Mesodermal cell (in vitro differentiated cells): ENCODE measurements at regions not wholly inside any gene's neighbourhood (a gene's known extent, or its start where the extent isn't known, plus 50 kb on each side); places are given as distances from the start of the nearest gene placed in this dataset.

Experiments
- H3K27ac ChIP-seq: 2 replicates; pipeline ENCODE4 v1.7.0; 2013; ENCODE audit warnings: mild to moderate bottlenecking, low read depth, low read length, moderate library complexity; ENCODE audit not compliant: severe bottlenecking
- H3K36me3 ChIP-seq: 2 replicates; pipeline ENCODE4 v1.7.1; 2013; ENCODE audit warnings: mild to moderate bottlenecking, low read length, moderate library complexity; ENCODE audit not compliant: control insufficient read depth, insufficient read depth
- H3K4me1 ChIP-seq: one replicate; pipeline ENCODE4 v1.7.1; 2013; ENCODE audit warnings: mild to moderate bottlenecking, low read length; ENCODE audit not compliant: insufficient read depth, control insufficient read depth, poor library complexity, severe bottlenecking
- H3K4me3 ChIP-seq: 2 replicates; pipeline ENCODE4 v1.7.0; 2013; ENCODE audit warnings: low read length, control low read depth, mild to moderate bottlenecking; ENCODE audit not compliant: insufficient read depth, poor library complexity, severe bottlenecking; ENCODE audit errors: extremely low read depth
- H3K9me3 ChIP-seq: 2 replicates; pipeline ENCODE4 v1.7.1; 2013; ENCODE audit warnings: mild to moderate bottlenecking, low read length, moderate library complexity; ENCODE audit not compliant: control insufficient read depth
- WGBS, 2 experiments: methylation state at CpG; one replicate each; pipeline ENCODE4 v1.1.5; 2013; ENCODE audit warnings: missing lambda C conversion rate in 2 of 2; ENCODE audit not compliant: insufficient coverage in 2 of 2; 5-methylcytosine and 5-hydroxymethylcytosine counted together

DNA sequence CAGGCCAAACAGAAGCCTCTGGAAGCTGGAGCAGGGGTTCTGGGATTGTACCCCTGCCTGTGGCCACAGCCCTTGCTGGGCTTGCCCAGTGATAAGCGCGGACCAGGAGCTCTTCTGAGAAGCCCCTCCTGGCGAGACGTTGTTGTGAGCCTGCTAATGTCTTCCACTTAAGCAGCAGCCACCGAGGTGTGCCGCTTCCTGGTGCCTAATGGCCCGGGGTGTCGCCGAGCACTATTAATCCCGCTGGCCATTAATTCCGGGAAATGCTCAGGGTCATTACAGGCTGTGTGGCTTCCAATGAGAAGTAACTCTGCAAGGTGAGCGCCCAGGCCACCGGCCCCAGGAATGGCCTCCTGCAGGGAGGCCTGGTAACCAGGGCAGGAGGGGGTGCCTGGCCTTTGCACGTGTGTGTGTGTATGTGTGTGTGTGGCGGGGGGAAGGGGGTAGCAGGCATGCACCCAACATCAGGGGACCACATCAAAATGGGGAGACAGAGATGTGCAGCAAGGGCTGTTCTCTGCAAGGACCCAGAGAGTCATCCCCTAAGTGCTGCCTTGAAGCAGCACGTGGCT lies 175.0 kb downstream of the URI1 start:
- Histone ChIP-seq H3K36me3 (no peaks in the 10 kb centered on the region), H3K4me1 (no peaks in the 10 kb centered on the region), H3K4me3 (no peak overlapping the region), H3K27ac (no peak overlapping the region), H3K9me3 (no peaks in the 10 kb centered on the region)
- 81 to 86% methylated on average over 15 to 16 of the region's 16 CpGs for WGBS, 2 experiments

DNA sequence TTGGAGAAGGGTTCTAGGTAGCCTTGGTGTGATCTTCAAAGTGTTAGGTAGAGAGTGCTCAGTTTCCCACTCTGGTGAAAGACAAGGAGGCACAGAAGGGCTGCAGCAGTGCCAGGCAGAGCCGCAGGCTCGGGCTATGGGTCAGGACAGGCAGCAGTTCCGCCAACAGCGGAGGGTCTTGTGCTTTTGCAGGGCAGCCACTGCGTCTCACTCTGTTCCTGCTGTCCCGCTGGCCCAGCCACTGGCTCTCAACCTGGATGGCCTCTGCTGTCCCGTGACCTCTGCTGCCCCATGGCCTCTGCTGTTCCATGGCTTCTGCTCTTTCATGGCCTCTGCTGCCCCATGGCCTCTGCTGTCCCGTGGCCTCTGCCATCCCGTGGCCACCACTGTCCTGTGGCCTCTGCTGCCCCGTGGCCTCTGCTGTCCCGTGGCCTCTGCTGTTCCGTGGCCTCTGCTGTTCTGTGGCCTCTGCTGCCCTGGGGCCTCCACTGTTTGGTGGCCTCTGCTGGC lies 175.7 kb downstream of the URI1 start:
- H3K4me1 ChIP-seq = no peaks in the 10 kb centered on the region
- WGBS, 2 experiments = 91 to 94% methylated on average over 12 of the region's 12 CpGs
- H3K9me3 ChIP-seq = no peaks in the 10 kb centered on the region
- no peak overlapping the region for H3K27ac ChIP-seq
- no peaks in the 10 kb centered on the region for H3K36me3 ChIP-seq
- H3K4me3 ChIP-seq = no peak overlapping the region

DNA sequence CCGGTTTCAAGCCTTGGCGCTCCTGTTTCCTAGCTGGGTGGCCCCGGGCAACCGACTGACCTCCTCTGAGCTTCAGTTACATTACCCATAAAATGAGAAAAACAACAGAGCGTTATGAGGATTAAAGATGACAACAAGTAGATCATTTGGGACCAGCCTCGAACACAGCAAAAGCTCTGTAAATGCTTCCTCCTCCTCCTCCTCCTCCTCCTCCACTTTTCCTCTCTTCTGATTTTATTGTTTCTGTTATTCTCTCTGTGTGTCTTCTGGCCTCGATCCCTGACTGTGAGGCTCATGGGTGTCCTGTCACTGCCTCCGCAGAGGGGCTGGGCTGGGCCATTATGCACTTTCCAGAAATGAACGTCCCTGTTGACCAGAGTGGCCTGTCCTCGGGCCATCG lies 176.2 kb downstream of the URI1 start:
- Histone ChIP-seq H3K27ac (no peak overlapping the region), H3K4me3 (no peak overlapping the region), H3K36me3 (no peaks in the 10 kb centered on the region), H3K4me1 (no peaks in the 10 kb centered on the region), H3K9me3 (no peaks in the 10 kb centered on the region)
- 89 to 92% methylated on average over 7 to 8 of the region's 11 CpGs for WGBS, 2 experiments

DNA sequence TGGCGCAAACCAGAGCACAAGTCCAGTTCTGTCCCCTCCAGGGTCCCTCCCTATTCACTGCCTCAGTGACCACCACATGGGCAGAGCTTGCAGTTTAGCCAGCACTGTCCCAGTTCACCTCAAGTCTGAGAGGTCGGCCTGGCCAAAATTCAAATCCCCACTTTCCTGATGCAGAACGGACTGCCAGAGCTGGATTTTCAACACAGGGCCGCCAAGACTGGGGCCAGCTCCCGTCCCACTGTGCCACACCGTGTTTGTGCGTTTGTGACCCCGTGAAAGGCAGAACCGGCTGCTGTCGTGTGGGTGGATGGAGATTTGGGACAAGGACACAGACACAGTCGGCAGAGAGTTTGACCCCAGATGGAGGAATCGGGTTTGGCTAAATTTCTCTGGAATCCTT lies 176.7 kb downstream of the URI1 start:
- Histone ChIP-seq H3K27ac (no peak overlapping the region), H3K4me3 (no peak overlapping the region), H3K9me3 (no peaks in the 10 kb centered on the region), H3K4me1 (no peaks in the 10 kb centered on the region), H3K36me3 (no peaks in the 10 kb centered on the region)
- 84 to 86% methylated on average over 8 to 11 of the region's 12 CpGs for WGBS, 2 experiments

DNA sequence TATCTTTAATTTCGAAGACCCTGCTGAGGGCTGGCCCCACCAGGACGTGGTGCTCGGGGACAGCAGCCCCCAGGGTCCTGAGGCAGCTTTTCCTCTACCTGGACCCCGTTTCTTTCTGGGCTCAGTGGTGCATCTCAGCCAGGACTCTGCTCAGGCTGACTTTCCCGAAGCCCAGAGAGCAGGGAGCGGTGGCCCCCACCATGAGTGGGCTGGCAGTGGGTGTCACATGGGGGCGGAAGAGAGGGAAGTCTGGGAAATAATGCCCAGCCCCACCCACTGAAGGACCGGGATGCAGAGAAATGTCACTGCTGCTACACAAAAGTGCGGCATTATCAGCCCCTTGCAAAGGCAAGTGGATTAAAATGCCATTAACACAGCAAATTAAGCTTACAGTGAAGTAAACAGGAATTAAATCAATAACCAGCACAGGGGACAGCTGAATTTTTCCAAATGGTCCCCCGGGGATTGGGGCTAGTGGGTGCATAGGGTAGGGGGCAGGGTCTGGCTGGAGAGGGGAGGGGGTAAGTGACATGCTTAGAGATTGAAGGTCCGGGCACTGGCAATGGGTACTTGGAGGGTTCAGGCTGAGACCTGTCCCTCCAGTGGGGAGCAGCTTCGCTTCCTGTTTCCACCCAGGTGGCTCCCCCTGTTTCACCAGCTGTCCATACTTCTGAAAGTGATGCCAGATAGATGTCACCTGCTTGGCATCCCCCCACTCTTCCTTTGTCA lies 177.3 kb downstream of the URI1 start:
- Histone ChIP-seq H3K9me3 (no peaks in the 10 kb centered on the region), H3K36me3 (no peaks in the 10 kb centered on the region)
- WGBS, 2 experiments = 88 to 91% methylated on average over 8 to 9 of the region's 12 CpGs

DNA sequence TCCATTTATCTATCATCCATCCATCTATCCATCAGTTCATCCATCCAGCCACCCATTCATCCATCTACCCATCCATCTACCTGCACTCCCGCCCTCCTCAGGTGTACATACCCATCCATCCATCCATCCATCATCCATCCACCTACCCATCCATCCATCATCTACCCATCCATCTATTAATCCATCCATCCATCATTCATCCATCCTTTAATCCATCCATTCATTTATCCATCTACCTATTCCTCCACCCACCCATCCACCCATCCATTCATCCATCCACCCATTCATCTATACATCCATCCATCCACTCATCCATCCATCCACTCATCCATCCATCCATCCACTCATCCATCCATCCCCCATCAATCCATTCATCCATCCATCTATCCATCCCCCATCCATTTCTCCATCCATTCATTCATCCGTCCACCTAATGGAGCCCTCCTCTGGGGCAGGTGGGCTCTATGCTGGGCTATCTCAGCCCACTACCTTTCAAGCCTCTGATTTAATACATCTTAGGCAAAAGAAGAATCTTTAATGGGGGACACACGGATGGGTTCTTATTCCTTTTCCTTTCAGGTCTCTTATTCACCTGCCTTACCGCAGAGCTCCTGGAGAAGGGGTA lies 178.9 kb downstream of the URI1 start:
- Histone ChIP-seq H3K36me3 (no peaks in the 10 kb centered on the region), H3K27ac (no peak overlapping the region), H3K9me3 (no peaks in the 10 kb centered on the region), H3K4me3 (no peak overlapping the region), H3K4me1 (no peaks in the 10 kb centered on the region)
- 93 to 97% methylated on average over 3 to 4 of the region's 4 CpGs for WGBS, 2 experiments

More for the DNA sequence above, 177.3 kb downstream of the URI1 start:
- Histone ChIP-seq H3K4me3 (no peak overlapping the region), H3K4me1 (no peaks in the 10 kb centered on the region), H3K27ac (no peak overlapping the region)

DNA sequence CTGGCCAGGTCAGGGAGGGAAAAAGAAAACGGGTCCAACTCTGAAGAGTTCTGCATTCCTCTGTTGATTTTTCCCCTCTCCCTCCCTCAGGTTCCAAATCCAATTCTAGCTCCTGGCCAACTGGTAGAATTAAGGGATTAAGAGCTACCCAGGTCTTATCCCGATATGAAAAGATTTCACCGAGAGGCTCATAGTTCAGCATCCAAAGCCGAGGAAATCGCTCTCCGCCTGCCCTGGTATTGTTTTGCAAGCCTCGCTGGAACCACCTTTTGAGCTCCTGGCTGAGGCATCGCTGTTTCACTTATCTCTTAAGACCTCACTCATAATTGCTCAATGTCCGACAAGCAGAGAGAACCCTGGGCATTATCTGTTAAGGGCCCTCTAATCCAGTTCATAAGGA lies 180.4 kb downstream of the URI1 start:
- H3K4me3 ChIP-seq = no peak overlapping the region
- 74 to 90% methylated on average over 7 to 8 of the region's 9 CpGs for WGBS, 2 experiments
- H3K4me1 ChIP-seq = no peaks in the 10 kb centered on the region
- no peaks in the 10 kb centered on the region for H3K36me3 ChIP-seq
- H3K27ac ChIP-seq = no peak overlapping the region
- no peaks in the 10 kb centered on the region for H3K9me3 ChIP-seq

DNA sequence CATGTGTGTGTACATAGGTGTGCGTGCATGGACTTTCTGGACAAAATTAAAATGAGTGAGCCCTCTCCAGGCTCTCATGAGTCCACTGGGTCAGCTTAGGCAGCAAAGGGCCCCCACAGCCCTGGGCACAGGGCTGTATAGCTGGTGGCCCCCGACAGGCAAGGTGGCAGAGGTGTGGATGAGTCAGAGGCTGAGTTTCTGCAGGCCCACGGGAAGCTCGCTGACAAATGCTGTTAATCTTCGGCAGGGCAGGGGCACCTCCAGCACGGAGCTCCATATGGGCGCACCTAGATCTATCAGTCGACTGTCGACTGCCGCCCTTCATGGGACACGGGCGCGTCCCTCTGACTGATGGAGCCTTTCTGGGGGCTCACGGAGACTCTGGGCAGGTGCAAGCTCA lies 181.1 kb downstream of the URI1 start:
- H3K4me1 ChIP-seq = no peaks in the 10 kb centered on the region
- WGBS, 2 experiments = 91 to 93% methylated on average over 10 to 13 of the region's 14 CpGs
- H3K36me3 ChIP-seq = no peaks in the 10 kb centered on the region
- H3K27ac ChIP-seq = no peak overlapping the region
- no peaks in the 10 kb centered on the region for H3K9me3 ChIP-seq
- H3K4me3 ChIP-seq = no peak overlapping the region

DNA sequence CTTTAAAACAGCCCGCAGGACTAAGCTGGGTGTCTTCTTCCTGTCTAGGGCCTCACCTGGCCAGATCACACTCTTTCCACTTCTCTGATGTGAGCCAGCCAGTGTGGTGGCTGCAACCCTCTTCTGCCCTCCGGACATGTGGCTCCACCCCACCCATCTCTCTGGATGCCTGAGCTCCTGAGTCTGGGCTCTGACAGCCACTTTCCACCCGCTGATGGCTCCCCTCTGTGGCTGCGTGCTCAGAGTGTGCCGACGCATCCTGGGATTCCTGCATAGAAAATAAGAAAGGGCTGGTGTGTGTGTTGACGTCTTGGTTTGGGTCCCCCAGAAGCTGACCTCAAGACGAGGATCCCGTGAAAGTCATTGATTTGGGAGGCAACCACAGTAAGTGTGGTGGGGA lies 181.6 kb downstream of the URI1 start:
- 67 to 71% methylated on average over 5 to 9 of the region's 9 CpGs for WGBS, 2 experiments
- no peak overlapping the region for H3K4me3 ChIP-seq
- H3K27ac ChIP-seq = no peak overlapping the region
- no peaks in the 10 kb centered on the region for H3K4me1 ChIP-seq
- H3K36me3 ChIP-seq = no peaks in the 10 kb centered on the region
- no peaks in the 10 kb centered on the region for H3K9me3 ChIP-seq

DNA sequence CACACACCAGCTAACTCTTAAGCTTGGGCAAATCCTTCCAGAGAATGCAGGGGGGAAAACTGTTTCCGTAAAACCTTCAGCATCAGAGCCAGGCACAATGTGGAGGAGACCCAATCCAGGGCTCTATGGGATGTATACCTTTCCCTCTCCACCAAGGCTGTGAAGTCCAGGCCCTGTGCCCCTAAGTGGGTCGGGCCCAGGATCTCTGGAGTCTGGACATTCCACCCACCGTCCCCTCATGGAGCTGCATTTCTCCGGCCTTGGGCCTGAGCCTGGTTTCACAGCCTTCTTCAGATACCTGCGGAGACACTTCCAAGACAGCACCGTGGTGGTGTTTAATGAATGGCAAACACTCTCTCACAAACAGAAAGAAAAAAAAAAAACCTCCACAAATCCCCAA lies 186.2 kb downstream of the URI1 start:
- Histone ChIP-seq H3K9me3 (no peaks in the 10 kb centered on the region), H3K4me1 (no peaks in the 10 kb centered on the region), H3K36me3 (no peaks in the 10 kb centered on the region), H3K27ac (no peak overlapping the region), H3K4me3 (no peak overlapping the region)
- 86 to 100% methylated on average over 1 of the region's 6 CpGs for WGBS, 2 experiments
